ENCODE measurements at regions not wholly inside any gene's neighbourhood (a gene's known extent, or its start where the extent isn't known, plus 50 kb on each side); places are given as distances from the start of the nearest gene placed in this dataset.

DNA sequence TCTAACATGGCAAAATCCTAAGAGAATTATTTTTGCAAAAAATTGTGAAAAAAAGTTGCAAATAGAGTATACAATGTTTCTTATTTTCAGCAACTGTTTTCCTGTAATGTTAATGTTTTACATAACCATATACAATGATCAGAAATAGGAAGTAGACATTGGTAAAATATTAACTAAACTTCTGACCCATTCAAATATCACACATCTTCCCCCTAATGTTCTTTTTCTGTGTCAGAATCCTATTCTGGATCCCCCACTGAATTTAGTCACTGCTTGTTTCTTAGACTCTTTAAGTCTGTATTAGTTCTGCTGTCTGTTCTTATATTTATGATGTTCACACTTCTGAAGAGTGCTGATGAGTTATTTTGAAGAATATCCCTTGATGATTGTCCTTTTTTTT is 62.0 kb downstream of the HFE start:
- DNase-seq = no peak

GRCh38 chr6:26152226-26153101 is 65.2 kb downstream of the HFE start:
- DNase-seq = no peak

GRCh38 chr6:26155061-26155930 is 68.1 kb downstream of the HFE start:
- DNase-seq = peak; percentile 81

DNA sequence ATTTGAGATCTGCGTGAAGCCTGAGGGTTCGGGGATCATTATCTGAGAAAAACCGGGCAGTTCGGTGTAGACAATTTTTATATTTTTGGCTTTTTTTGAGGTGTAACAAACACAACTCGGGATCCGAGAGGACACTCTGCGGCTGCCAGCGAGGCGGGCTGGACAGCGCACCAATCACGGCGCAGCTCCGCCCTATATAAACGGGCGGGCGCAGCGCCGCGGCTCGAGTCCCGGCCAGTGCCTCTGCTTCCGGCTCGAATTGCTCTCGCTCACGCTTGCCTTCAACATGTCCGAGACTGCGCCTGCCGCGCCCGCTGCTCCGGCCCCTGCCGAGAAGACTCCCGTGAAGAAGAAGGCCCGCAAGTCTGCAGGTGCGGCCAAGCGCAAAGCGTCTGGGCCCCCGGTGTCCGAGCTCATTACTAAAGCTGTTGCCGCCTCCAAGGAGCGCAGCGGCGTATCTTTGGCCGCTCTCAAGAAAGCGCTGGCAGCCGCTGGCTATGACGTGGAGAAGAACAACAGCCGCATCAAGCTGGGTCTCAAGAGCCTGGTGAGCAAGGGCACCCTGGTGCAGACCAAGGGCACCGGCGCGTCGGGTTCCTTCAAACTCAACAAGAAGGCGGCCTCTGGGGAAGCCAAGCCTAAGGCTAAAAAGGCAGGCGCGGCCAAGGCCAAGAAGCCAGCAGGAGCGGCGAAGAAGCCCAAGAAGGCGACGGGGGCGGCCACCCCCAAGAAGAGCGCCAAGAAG is 69.0 kb downstream of the HFE start:
- peak; percentile 95 for DNase-seq

- DNase-seq = no peak
Measured at GRCh38 chr6:26156850-26157250, 69.6 kb downstream of the HFE start.

GRCh38 chr6:26157251-26158075 is 70.2 kb downstream of the HFE start:
- DNase-seq = peak; percentile 79

DNA sequence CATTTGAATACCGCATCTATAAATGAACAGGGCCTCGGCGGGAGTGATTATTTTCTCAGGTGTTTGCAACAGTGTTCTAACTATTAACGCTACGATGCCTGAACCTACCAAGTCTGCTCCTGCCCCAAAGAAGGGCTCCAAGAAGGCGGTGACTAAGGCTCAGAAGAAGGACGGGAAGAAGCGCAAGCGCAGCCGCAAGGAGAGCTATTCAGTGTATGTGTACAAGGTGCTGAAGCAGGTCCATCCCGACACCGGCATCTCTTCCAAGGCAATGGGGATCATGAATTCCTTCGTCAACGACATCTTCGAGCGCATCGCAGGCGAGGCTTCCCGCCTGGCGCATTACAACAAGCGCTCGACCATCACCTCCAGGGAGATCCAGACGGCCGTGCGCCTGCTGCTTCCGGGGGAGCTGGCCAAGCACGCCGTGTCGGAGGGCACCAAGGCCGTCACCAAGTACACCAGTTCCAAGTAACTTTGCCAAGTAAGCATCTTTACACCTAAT is 70.9 kb downstream of the HFE start:
- peak; percentile 84 for DNase-seq

GRCh38 chr6:26158581-26159356 is 71.5 kb downstream of the HFE start:
- DNase-seq = peak; percentile 77

DNA sequence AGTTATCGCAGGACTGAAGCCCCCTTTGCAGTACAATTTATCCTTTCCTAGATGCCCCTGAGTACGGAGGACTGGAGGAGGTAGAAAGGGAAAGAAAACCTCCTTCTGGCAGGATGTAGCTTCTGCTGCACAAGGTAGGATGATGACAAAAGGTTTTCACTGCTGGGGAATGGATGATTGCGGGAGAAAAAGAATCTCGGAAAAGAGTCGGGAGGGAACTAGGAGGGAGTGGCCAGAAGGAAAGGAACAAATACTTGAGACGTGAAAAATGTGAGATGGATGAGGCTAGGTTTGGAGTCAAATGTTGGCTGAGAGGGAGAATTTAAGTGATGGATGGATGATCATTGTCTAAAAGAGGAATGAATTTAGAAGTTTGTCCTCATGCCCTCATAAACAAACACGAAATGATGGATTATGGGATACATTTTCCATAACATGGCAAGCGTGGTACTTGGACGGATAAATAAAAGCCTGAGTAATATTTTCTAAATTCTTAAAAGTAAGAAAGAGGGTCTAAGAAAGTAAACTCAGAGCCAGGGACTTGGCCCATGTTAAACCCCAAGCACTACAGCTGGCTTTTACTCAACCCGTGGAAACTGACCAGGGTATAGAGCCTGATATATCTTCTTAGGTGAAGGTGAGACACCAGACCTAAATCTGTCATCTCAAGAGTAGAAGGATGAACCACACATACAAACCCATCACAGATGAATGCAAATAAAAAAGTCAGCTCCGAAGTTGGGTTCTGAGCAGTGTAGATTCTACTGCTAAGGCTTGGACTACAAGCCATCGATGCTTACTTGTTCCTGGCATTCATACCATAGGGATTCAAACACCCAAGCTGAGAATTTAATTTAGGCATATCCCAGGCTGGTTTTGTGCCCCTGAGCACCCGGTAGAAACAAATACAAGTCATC is 72.4 kb downstream of the HFE start:
- DNase-seq = peak; percentile 77

GRCh38 chr6:26161322-26161721 is 74.1 kb downstream of the HFE start:
- no peak for DNase-seq

- DNase-seq = no peak
Measured at GRCh38 chr6:26162399-26162798, 75.2 kb downstream of the HFE start.

GRCh38 chr6:26163427-26164119 is 76.3 kb downstream of the HFE start:
- DNase-seq = no peak

DNA sequence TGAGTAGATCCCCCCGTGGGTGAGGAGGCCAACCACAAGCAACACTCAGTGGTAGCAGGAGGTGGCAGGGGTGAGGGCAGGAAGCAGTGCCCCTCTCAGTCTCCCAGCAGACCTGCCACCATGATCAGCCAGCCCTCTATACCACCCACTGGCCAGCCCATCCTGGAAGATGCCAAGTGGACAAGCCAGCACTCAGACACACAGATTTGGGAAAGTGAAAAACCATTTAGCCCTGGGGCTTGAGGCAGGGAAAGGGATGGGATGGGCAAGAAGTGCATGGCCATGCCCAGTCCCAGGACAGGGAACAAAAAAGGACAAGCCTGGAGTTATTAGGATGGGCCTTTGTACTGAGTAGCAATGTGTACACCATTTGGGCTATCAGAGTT is 76.9 kb downstream of the HFE start:
- DNase-seq = no peak

DNA sequence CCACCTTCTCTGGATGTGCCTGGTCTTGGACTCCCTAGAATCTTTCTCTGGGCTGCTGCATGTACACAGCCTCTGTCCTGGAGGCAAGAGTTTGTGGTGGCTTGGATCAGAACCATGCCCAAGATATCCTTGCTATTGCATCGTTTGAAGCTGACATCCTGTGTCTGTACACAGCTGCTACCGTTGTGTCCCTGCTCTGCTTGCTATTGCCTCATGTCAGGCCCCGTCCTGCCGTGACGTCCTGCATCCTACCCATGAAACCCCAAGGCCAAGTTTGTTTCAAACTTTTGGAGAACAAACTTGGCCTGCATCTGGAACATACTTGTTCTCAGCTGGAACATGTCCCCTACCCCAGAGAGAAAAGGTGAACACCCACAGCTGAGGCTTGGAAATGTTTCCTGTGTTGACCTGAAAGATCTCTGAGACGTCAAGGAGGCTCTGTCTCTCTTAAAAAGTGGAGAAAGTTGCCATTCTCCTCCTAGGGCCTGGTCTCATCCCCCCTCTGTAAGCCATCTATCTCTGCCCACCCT is 78.1 kb downstream of the HFE start:
- DNase-seq = no peak

- no peak for DNase-seq
Measured at GRCh38 chr6:26170181-26170580, 83.0 kb downstream of the HFE start.

GRCh38 chr6:26170951-26171841 is 84.0 kb downstream of the HFE start:
- DNase-seq = no peak

DNA sequence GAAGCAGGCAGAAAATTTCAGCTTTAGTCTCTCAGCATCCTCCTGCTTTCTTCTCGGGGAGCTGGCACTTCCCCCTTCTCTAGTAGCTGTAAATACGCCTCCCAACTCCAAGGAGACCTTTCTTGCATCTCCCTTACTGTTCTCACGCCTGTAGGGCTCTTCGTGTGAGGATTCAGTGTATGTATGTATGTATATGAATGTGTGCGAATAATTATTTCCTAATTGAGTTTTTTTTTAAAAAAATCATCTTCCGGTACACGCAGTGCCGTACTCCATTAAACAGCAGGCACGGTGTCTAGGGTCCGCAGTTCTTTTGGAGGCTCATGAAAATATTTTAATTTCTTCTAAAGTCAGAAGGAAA is 85.4 kb downstream of the HFE start:
- DNase-seq = peak; percentile 83

- no peak for DNase-seq
Measured at GRCh38 chr6:26173836-26174145, 86.6 kb downstream of the HFE start.
